ENCODE measurements at regions not wholly inside any gene's neighbourhood (a gene's known extent, or its start where the extent isn't known, plus 50 kb on each side); places are given as distances from the start of the nearest gene placed in this dataset.
A peak's percentile ranks its signal among the peaks of the same experiment; 100 is the strongest.

DNA sequence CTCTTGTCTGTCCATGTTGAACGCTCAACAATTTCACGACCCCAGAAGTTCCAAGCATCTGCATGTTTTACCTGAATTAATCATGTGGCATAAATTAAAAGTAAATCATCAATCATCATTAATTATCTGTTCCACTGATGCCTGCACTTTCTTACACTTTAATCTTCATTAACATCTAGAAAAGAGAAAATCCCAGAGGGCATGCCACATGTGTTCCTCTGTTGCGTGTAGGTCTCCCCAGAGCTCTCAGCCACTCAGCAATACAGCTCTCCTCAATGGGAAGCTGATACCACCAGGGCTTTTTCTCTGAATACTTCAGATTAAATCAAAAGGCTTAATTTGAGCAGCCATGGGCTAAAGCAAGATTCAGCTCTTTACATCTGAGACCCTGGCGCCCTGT lies 722.4 kb upstream of the TENM3 start:
- DNase-seq: no peak
- in situ Hi-C loops (cut with HindIII; ENCODE audit: low pct_ligation_motif_present, low pct_unique_long_range_greater_than_20kb, low sequenced_read_pairs): no loop called here

DNA sequence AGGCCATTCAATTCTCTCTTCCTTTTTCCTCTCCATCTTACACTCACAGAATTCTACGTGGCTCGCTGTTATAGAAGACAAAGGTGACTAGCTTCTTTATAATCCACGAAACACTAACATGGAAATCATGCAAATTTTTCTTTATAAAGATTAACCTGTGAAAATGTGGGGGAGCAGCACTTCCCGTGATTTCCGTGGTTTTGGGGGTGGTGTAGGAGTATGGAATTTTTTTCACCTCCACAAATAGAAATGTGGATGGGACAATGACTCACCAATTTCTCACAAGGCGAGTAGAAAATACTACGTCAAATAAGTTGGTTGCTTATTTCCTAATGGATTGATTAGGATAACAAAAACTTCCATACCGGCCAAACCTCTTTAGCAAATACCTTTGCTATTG lies 719.2 kb upstream of the TENM3 start:
- in situ Hi-C loops (cut with HindIII; ENCODE audit: low pct_ligation_motif_present, low pct_unique_long_range_greater_than_20kb, low sequenced_read_pairs): no loop called here
- no peak for DNase-seq

DNA sequence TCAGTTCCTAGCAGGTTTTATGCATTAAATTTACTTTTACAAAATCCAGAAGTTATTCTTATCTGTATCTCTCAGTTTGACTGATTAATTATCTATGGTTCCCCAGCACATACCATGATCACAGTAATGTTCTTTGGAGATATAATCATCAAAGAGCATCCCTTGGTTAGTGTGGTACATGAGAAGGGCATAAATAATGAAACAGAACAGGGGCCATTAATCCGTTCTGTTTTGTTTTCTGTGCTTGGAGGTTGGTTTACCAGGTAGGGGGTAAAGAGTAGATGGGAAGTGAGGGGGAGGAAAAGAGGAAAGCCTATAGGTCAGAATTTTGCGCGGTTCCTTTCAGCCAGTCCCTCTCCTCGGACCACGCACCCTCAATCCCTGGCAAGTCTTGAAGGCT lies 718.7 kb upstream of the TENM3 start:
- DNase-seq: no peak
- in situ Hi-C loops (cut with HindIII; ENCODE audit: low pct_ligation_motif_present, low pct_unique_long_range_greater_than_20kb, low sequenced_read_pairs): no loop called here

- in situ Hi-C loops (cut with HindIII; ENCODE audit: low pct_ligation_motif_present, low pct_unique_long_range_greater_than_20kb, low sequenced_read_pairs): no loop called here
- no peak for DNase-seq
Observed at GRCh38 chr4:181525634-181526033, 717.6 kb upstream of the TENM3 start.

DNA sequence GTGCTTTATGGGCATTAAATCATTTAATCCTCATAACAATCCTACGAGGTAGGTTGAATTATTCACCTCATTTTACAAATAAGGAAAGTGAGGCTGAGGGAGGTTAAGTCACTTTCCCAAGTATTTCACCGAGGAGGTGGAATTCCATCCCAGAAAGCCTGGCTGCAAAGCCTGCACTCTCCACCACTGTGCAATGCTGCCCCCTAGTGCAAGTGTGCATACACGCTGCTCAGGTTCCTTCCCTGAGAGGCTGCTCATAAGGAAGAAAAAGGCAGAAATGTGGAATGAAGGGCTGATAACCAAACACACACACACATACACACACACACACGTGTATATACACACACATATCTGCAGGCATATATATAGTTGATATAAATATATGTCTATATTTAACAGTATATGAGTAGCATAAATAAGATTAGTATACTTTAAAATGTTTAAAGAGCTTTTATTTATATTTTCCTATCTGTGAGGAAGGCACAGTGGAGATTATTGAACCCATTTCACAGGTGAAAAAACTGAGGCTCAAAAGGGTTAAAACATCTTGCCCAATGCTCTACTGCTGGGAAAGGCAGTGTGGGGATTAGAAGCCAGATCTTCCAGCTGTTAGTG lies 714.5 kb upstream of the TENM3 start:
- in situ Hi-C loops (cut with HindIII; ENCODE audit: low pct_ligation_motif_present, low pct_unique_long_range_greater_than_20kb, low sequenced_read_pairs): no loop called here
- peak; percentile 77 for DNase-seq

DNA sequence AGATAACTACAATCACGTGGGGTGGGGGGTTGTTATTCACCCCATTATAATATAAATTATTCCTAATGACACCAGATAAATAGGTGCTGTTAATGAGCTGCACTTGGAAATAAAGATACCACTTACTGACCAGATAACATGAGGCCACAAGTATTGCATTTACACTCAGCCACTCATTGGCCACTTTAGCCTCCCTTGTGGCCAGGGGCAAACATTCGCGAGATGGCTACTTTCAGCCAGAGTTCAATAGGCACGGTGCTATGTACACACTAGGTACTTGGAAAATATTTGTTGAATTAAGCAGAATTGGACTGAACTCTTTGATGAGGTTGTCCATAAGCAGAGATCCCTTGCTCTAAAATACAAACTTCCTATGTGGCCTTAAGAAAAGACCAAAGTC lies 713.7 kb upstream of the TENM3 start:
- in situ Hi-C loops (cut with HindIII; ENCODE audit: low pct_ligation_motif_present, low pct_unique_long_range_greater_than_20kb, low sequenced_read_pairs): no loop called here
- DNase-seq: no peak

- in situ Hi-C loops (cut with HindIII; ENCODE audit: low pct_ligation_motif_present, low pct_unique_long_range_greater_than_20kb, low sequenced_read_pairs): no loop called here
- no peak for DNase-seq
Observed at GRCh38 chr4:181536196-181536746, 706.9 kb upstream of the TENM3 start.

DNA sequence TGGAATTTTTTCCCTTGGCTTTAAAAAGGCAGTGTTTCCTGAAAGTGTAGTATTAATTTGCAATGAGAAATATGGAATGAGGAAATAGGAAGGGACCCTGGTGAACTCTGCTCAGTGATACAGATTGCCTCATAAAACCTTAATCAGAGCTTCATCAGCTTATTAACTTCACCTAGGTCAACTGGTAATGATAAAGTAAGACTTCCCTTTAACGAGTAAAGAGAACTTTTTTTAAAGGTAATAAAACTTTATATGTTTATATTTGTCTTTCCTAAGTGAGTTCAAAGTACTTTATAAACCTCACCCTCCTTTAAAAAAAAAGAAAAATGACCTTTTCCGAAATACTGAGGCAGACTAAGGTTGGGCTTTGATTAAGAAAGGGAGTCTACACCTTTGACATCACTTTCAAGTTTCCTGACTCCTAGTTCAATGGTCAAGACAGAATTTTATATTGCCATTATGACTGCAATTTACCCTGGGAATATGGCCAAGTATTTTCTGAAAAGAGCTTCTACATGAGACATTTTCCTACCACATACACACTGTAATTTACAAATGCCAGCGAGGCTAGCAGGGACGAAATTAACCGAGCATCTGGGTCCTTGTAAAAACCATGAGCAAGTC lies 706.3 kb upstream of the TENM3 start:
- no peak for DNase-seq
- in situ Hi-C loops (cut with HindIII; ENCODE audit: low pct_ligation_motif_present, low pct_unique_long_range_greater_than_20kb, low sequenced_read_pairs): no loop called here

- in situ Hi-C loops (cut with HindIII; ENCODE audit: low pct_ligation_motif_present, low pct_unique_long_range_greater_than_20kb, low sequenced_read_pairs): no loop called here
- DNase-seq: no peak
Observed at GRCh38 chr4:181538431-181538830, 704.8 kb upstream of the TENM3 start.

GRCh38 chr4:181541396-181541795 lies 701.8 kb upstream of the TENM3 start:
- DNase-seq: no peak
- in situ Hi-C loops (cut with HindIII; ENCODE audit: low pct_ligation_motif_present, low pct_unique_long_range_greater_than_20kb, low sequenced_read_pairs): no loop called here

- peak; percentile 52 for DNase-seq
- in situ Hi-C loops (cut with HindIII; ENCODE audit: low pct_ligation_motif_present, low pct_unique_long_range_greater_than_20kb, low sequenced_read_pairs): no loop called here
Observed at GRCh38 chr4:181548873-181549575, 694.2 kb upstream of the TENM3 start.

DNA sequence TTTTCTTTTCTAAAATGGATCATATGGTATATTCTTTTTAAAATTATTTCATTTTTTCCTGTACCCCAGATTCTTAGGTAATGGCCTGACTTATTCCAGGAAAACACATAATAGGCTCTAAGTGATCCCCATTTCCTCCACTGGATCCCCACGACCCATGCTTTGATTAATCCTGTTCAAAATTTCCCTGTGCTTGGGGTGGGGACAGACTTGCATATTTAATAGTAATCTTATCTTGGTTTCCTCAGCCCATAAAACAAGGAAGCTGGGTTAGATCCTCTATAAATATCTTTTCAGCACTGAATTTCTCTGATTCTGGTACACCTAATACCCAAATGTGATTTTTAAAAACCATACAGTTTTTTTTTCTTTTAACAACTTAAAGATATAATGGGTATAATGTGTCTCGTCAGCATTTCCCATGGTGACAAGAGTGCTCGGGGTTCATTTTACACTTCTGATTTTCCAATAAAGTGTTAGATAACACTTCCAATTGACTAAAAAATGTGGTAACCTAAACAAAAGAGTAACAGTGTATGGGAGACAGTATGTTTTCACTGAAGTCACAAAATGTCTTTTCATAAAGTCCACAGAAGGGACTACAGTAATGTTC lies 693.5 kb upstream of the TENM3 start:
- in situ Hi-C loops (cut with HindIII; ENCODE audit: low pct_ligation_motif_present, low pct_unique_long_range_greater_than_20kb, low sequenced_read_pairs): no loop called here
- no peak for DNase-seq

- in situ Hi-C loops (cut with HindIII; ENCODE audit: low pct_ligation_motif_present, low pct_unique_long_range_greater_than_20kb, low sequenced_read_pairs): no loop called here
- DNase-seq: no peak
Observed at GRCh38 chr4:181550381-181550780, 692.8 kb upstream of the TENM3 start.

DNA sequence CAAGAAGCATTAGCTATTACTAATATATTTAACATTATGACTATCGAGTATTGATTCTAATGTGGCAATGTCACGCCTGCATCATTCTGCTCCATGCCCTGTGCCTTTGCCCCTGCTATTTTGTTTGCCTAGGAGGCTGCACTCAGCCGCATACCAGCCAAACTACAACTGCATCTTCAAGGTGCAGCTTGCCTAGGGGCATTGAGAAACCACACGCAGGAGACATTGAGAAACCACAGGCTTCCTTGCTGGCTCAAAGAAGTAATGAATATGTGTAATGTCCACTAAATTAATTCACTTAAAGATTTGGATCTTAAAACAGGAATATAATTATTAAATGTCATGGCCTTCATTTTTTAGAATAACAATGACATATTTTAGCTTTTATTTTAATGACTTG lies 683.6 kb upstream of the TENM3 start:
- no peak for DNase-seq
- in situ Hi-C loops (cut with HindIII; ENCODE audit: low pct_ligation_motif_present, low pct_unique_long_range_greater_than_20kb, low sequenced_read_pairs): no loop called here

DNA sequence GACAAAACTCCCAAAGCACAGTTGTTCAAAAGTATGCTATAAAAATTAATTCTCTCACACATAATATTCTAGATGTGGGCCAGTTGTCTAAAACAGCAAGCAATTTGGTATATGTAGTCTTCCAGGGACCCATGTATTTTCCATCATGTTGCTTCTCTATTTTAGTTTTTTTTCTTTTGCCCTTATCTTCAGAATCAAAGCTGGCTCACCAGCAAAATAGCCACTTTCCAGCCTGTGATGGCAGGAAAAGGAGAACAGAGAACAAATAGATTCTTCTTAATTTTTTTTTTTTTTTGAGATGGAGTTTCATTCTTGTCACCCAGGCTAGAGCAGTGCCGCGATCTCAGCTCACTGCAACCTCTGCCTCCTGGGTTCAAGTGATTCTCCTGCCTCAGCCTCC lies 680.8 kb upstream of the TENM3 start:
- no peak for DNase-seq
- in situ Hi-C loops (cut with HindIII; ENCODE audit: low pct_ligation_motif_present, low pct_unique_long_range_greater_than_20kb, low sequenced_read_pairs): no loop called here

DNA sequence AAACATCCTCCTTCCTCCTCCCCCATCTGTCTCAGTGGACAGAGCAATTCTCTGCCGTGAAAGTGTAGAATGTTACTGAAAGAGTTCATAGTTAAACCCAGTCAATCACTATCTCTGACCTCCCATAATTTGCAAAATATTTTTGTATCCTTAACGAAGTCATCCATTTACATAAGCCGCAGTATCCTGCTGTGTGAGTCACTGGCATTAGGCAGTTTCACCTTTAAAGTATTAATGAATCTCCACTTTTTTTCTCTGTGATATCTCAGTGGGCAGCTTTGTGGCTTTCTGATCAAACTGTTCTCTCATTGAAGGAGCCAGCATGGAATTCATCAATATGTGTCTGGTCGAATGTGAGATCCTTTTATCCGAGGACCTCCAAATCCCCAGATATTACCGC lies 678.6 kb upstream of the TENM3 start:
- no peak for DNase-seq
- in situ Hi-C loops (cut with HindIII; ENCODE audit: low pct_ligation_motif_present, low pct_unique_long_range_greater_than_20kb, low sequenced_read_pairs): no loop called here

DNA sequence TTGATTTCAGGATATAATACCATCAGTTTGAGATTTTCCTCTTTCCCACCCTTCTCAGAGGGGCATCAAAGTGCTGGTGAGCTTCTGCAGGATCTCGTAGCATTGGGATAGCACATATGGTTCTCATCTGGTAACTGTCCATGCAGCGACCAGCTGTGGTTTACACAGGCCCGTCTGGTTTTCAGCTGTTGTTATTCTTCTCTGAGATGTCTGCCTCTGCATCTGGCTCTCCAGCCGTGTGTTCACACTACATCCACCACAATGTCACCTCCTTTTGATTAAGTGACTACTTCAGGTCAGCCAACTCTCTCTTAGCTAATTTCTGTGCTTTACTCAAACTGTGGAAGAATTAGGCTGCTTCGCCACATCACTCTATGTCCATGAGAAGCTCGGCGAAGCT lies 676.7 kb upstream of the TENM3 start:
- DNase-seq: no peak
- in situ Hi-C loops (cut with HindIII; ENCODE audit: low pct_ligation_motif_present, low pct_unique_long_range_greater_than_20kb, low sequenced_read_pairs): no loop called here

DNA sequence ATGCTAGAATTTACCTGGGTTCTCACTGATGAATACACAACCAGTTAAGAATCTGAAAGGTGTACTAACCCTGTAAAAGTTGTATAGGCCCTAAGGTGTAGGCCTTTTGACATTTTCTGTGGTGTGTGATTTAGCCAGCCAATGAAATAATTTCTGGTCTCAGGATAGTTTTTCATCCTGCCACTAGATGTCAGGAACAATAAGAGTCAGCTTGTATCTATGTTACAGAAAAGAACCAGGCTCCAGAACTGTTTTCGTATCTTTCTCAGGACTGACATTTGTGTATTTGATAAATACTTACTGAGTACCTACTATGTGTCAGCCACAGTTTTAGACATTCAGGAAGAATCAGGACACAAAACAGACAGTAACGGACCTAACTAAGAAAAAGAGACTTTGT lies 673.6 kb upstream of the TENM3 start:
- in situ Hi-C loops (cut with HindIII; ENCODE audit: low pct_ligation_motif_present, low pct_unique_long_range_greater_than_20kb, low sequenced_read_pairs): no loop called here
- peak; percentile 50 for DNase-seq

- in situ Hi-C loops (cut with HindIII; ENCODE audit: low pct_ligation_motif_present, low pct_unique_long_range_greater_than_20kb, low sequenced_read_pairs): no loop called here
- DNase-seq: no peak
Observed at GRCh38 chr4:181578911-181579310, 664.3 kb upstream of the TENM3 start.
